BJ (cell line): ENCODE measurements at regions not wholly inside any gene's neighbourhood (a gene's known extent, or its start where the extent isn't known, plus 50 kb on each side); places are given as distances from the start of the nearest gene placed in this dataset.

Source experiments
- CTCF ChIA-PET: fragments of 350-600 bp; formaldehyde crosslinking; extraction: SDS; loops from one replicate; lab custom pipeline; 2021; ENCODE audit warnings: antibody characterized with exemption, inconsistent platforms; lab: Yijun Ruan, JAX
- POLR2A ChIA-PET: fragments of 300-600 bp; sonication (Branson Sonifier 250); formaldehyde crosslinking; extraction: SDS; loops from one replicate; lab custom pipeline; 2021; ENCODE audit warnings: antibody characterized with exemption; lab: Charles Lee
- DNase-seq: peaks from one replicate; pipeline ENCODE4 v3.0.0-alpha.2; 2011; ENCODE audit warnings: low read depth
- H3K27me3 ChIP-seq: 2 replicates; pipeline ENCODE4 v1.6.0; 2011; ENCODE audit warnings: low read length; ENCODE audit not compliant: control insufficient read depth, insufficient read depth
- H3K36me3 ChIP-seq: 2 replicates; pipeline ENCODE4 v1.5.1; 2011; ENCODE audit warnings: low read length; ENCODE audit not compliant: control insufficient read depth, insufficient read depth
- H3K4me3 ChIP-seq: 2 replicates; pipeline ENCODE4 v1.5.1; 2011; ENCODE audit warnings: low read depth, mild to moderate bottlenecking, control low read depth, low read length
- CTCF ChIP-seq: IDR thresholded peaks from 2 replicates; pipeline ENCODE4 v1.5.1; 2011; ENCODE audit warnings: low read depth, mild to moderate bottlenecking, control low read depth, inconsistent platforms, low read length, moderate library complexity; ENCODE audit not compliant: insufficient read depth

- POLR2A ChIA-PET = no interaction called here
- CTCF ChIA-PET = interaction anchor here (1.2 to 2.1 kb wide), 2 partner anchors 9 to 16 kb away, joined by 4 to 6 read pairs; no protein-coding TSS in a partner anchor
Measured at GRCh38 chr3:177537612-177538011, 340.3 kb upstream of the TBL1XR1 start.

GRCh38 chr3:177538048-177538749 is 340.9 kb upstream of the TBL1XR1 start:
- Histone ChIP-seq H3K27me3 (no peaks in the 10 kb centered on the region), H3K36me3 (no peaks in the 10 kb centered on the region), H3K4me3 (no peak overlapping the region)
- no peak for TF ChIP-seq CTCF
- POLR2A ChIA-PET = no interaction called here
- CTCF ChIA-PET = interaction anchor here (0.6 to 2.1 kb wide), 3 partner anchors 9 to 50 kb away, joined by 4 to 6 read pairs (median 4); no protein-coding TSS in a partner anchor
- DNase-seq = no peak

More at GRCh38 chr3:177537612-177538011, 340.3 kb upstream of the TBL1XR1 start:
- H3K4me3 ChIP-seq = no peak overlapping the region
- no peaks in the 10 kb centered on the region for H3K36me3 ChIP-seq
- no peaks in the 10 kb centered on the region for H3K27me3 ChIP-seq
- no peak for DNase-seq
- no peak for TF ChIP-seq CTCF

GRCh38 chr3:177538750-177539730 is 341.8 kb upstream of the TBL1XR1 start:
- no peak for DNase-seq
- H3K27me3 ChIP-seq = no peaks in the 10 kb centered on the region
- no peak for TF ChIP-seq CTCF
- no peak overlapping the region for H3K4me3 ChIP-seq
- POLR2A ChIA-PET = no interaction called here
- CTCF ChIA-PET = interaction anchor here (0.6 to 2.1 kb wide), 2 partner anchors 15 to 49 kb away, joined by 4 to 6 read pairs; no protein-coding TSS in a partner anchor
- no peaks in the 10 kb centered on the region for H3K36me3 ChIP-seq

- H3K4me3 ChIP-seq = no peak overlapping the region
- no peak for TF ChIP-seq CTCF
- no peaks in the 10 kb centered on the region for H3K36me3 ChIP-seq
- CTCF ChIA-PET = no interaction called here
- no peaks in the 10 kb centered on the region for H3K27me3 ChIP-seq
- no peak for DNase-seq
- POLR2A ChIA-PET = no interaction called here
Measured at GRCh38 chr3:177541541-177541940, 344.3 kb upstream of the TBL1XR1 start.

- TF ChIP-seq CTCF = no peak
Measured at GRCh38 chr3:177545964-177546363, 348.7 kb upstream of the TBL1XR1 start.

More at GRCh38 chr3:177545964-177546363, 348.7 kb upstream of the TBL1XR1 start:
- POLR2A ChIA-PET = interaction anchor here (0.6 kb wide), 1 partner anchor 206 kb away, joined by 3 read pairs; no protein-coding TSS in a partner anchor
- no peaks in the 10 kb centered on the region for H3K27me3 ChIP-seq
- no peak for DNase-seq
- no peak overlapping the region for H3K4me3 ChIP-seq
- no peaks in the 10 kb centered on the region for H3K36me3 ChIP-seq
- CTCF ChIA-PET = no interaction called here
